ENCODE measurements at regions not wholly inside any gene's neighbourhood (a gene's known extent, or its start where the extent isn't known, plus 50 kb on each side); places are given as distances from the start of the nearest gene placed in this dataset.

DNA sequence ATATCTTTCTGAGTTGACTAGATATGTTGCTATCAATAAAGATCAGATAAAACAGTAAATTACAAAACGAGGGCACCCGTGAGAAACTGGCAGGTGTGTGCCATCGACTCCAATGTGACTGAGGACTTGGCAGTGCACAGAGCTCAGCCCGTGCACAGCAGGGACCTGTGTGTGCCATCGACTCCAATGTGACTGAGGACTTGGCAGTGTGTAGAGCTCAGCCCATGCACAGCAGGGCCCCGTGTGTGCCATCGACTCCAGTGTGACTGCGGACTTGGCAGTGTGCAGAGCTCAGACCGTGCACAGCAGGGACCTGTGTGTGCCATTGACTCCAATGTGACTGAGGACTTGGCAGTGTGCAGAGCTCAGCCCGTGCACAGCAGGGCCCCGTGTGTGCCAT is 347.2 kb upstream of the B3GAT1 start (continued):
- no peak for TF ChIP-seq MXD4 (CRISPR knock-in tag; IDR thresholded peaks at IDR 0.05)

DNA sequence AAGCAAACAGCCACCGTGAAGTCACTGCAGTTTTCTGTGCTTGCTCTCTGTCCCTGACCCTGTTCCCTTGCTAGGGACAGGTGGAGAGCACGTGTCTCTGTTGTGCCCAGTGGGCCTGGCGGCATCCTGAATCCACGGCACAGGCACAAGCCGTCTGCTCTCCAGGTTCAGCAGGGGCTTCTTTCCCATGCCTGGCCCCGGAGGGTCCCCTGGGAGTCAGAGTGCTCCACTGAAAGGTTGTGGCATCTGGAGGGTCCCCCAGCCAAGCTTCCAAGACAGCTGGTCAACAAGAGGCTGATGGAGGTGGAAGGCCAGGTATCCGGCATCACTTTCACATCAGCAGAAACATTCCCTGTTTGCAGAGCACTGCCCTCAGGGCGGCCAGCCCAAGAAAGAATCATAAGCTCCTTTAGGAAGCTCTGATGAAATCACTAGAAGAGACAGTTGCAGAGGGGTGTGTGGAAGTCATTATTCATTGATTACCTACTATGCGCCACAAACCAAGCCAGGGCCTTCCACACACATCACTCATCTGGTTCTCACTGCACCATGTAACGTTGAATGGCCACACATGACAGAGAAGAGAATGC is 346.4 kb upstream of the B3GAT1 start:
- Histone ChIP-seq H3K4me1 (ENCODE audit: insufficient read depth, low read length) (no peaks in the 10 kb centered on the region), H2AFZ (ENCODE audit: low read length) (no peak overlapping the region), H3K4me3 (replicated peaks in 1 of 3; ENCODE audit: insufficient read depth in 1 of 3, low read depth in 2 of 3, low read length in 3 of 3) (no peak overlapping the region), H3K9me3 (ENCODE audit: low read length) (no peaks in the 10 kb centered on the region), H3K36me3 (replicated peaks in 1 of 2; ENCODE audit: control insufficient read depth in 1 of 2, insufficient read depth in 2 of 2, low read length in 2 of 2) (no peaks in the 10 kb centered on the region), H3K27me3 (ENCODE audit: control insufficient read depth in 1 of 2, insufficient read depth in 2 of 2, low read length in 2 of 2) (peaks cover 1 to 9% of the 10 kb centered on the region in 2 experiments; a peak in 3 of 5 replicates), H3K27ac (ENCODE audit: extremely low read length, insufficient read depth, low read length) (no peak overlapping the region), H4K20me1 (ENCODE audit: insufficient read depth, low read length) (no peaks in the 10 kb centered on the region), H3K9ac (ENCODE audit: insufficient read depth, low read depth, low read length) (no peak overlapping the region), H3K79me2 (ENCODE audit: insufficient read depth, low read length) (no peaks in the 10 kb centered on the region), H3K4me2 (ENCODE audit: low read depth, low read length) (no peak overlapping the region)
- POLR2A ChIA-PET: no interaction called here
- FAIRE-seq (no peak), ATAC-seq (no peak), DNase-seq (ENCODE audit: low spot score) (no peak)
- in situ Hi-C loops (cut with HindIII; ENCODE audit: extremely low pct_ligation_motif_present, low pct_unique_long_range_greater_than_20kb): no loop called here
- WGBS (ENCODE audit: low lambda C conversion rate): 50% methylated on average over 7 of the region's 10 CpGs
- CTCF ChIA-PET (ENCODE audit: low intra/inter-chr PET ratio, low total read pairs): no interaction called here
- TF ChIP-seq, protein P1, sequence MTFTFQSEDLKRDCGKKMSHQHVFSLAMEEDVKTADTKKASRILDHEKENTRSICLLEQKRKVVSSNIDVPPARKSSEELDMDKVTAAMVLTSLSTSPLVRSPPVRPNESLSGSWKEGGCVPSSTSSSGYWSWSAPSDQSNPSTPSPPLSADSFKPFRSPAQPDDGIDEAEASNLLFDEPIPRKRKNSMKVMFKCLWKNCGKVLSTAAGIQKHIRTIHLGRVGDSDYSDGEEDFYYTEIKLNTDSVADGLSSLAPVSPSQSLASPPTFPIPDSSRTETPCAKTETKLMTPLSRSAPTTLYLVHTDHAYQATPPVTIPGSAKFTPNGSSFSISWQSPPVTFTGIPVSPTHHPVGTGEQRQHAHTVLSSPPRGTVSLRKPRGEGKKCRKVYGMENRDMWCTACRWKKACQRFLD (CRISPR knock-in tag; IDR thresholded peaks at IDR 0.05; ENCODE audit: borderline replicate concordance): no peak
- TF ChIP-seq ZC3H4 (CRISPR knock-in tag; IDR thresholded peaks at IDR 0.05; ENCODE audit: borderline replicate concordance) (no peak), CCAR2 (optimal IDR thresholded peaks at IDR 0.05; ENCODE audit: low read depth, low read length) (no peak), ZNF253 (CRISPR knock-in tag; IDR thresholded peaks at IDR 0.05; ENCODE audit: borderline replicate concordance) (no peak), POGZ (CRISPR knock-in tag; IDR thresholded peaks at IDR 0.05) (no peak)
- intact Hi-C loops (cut with micrococcal nuclease; ENCODE audit: unreplicated experiment): loop anchor here (1.0 kb wide), 1 partner anchor 9 kb away; no protein-coding TSS in a partner anchor
- no TSS peak for BruUV-seq (replicated peaks)
